CD4-positive, alpha-beta T cell treated with Interleukin-21 for 1 hour (primary cell): ENCODE measurements at regions not wholly inside any gene's neighbourhood (a gene's known extent, or its start where the extent isn't known, plus 50 kb on each side); places are given as distances from the start of the nearest gene placed in this dataset.
"Not testable (repeated sequence)": the region's sequence is repeated elsewhere in the genome, so short reads cannot be mapped to it uniquely, and the experiment has no call there.

Experiments used
- DNase-seq: peaks from one replicate; pipeline ENCODE4 v3.0.0-alpha.2; 2020

DNA sequence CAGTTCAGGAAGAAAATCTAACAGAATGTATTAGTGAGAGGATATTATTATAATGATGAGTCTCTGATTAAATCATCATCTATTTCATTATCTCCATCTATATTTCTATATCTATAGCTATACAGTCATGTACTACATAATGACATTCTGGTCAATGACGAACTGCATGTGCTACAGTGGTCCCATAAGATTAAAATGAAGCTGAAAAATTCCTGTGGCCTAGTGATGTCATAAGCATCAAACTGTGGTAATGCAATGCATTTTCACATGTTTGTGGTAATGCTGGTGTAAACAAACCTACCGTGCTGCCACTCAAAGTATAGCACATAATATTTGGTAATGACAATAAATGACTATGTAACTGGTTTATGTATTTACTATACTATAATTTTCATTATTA lies 1127.9 kb upstream of the CHAC2 start:
- no peak for DNase-seq

DNA sequence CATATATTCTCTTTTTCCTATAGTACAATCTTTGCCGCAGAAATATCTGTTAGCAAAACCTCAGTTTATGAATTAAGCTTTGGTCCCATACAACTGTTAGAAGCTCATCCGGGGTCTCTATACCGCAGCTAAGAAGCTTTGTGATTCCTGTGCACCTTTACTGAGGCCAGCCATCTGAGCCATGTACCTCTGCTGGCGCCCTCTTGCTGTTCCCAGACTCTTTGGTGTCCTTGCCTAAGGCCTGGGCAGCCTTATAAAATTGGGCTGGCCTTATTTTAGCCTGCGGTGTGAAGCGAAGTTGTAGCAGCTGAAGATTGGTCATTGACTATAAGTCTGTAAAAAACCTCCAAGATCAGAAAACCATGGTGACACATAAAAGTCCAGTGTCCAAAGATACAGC lies 1135.1 kb upstream of the CHAC2 start:
- DNase-seq = no peak

DNA sequence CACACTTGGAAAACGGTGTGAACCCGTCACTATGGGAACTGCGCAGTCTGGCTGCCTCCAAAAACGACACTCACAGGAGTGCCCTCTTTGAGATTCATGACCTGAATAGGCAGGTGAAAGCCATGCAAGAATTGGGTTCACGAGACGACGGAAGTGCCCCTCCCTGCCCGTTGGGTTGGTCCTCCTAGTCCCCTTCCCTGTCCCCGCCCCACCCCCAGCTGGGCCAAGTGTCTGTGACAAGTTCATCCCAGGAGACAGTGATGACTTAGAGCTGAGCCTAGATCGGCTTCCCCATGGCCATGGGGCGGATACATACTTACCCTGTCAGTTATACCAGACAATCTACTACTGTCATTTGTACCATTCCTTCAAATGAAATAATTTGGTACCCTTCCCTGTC lies 1137.7 kb upstream of the CHAC2 start:
- DNase-seq = no peak

DNA sequence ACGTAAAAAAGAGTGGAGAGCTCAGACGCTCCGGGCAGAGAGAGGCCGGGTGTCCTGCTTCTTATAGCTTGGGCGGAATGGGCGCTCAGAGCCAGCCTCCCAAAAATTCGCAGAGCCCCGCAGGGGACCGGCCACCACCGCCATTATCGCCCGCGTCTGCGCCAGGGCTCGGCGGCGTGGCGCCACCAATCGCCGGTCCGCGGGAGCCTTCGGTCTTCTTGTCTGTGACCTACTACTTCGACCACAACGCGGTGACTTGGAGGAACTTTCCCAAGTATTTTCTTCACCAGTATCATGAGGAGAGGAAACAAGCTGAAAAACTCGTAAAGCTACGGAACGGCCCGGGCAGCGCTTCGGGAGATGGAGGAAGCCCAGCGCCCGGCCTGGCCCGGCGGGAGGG lies 1138.1 kb upstream of the CHAC2 start:
- DNase-seq = no peak

DNA sequence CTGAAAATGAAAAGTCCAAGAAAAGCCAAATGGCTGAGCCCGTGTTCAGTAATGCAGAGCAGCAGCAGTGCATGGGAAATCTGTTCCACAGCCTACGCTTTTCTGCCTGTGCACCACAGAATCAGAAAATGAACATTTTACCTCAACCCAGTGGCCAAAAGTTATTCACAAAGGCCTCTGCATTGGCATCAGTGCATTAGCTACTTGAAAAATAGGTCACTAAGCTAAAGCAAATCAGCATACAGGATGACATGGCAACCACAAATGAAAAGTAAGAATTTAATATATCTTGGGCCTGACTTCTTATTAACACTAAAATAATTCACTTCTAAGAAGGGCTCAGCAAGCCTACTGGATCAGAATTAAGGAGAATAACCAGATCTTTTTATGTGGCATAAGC lies 1145.3 kb upstream of the CHAC2 start:
- DNase-seq = no peak

DNA sequence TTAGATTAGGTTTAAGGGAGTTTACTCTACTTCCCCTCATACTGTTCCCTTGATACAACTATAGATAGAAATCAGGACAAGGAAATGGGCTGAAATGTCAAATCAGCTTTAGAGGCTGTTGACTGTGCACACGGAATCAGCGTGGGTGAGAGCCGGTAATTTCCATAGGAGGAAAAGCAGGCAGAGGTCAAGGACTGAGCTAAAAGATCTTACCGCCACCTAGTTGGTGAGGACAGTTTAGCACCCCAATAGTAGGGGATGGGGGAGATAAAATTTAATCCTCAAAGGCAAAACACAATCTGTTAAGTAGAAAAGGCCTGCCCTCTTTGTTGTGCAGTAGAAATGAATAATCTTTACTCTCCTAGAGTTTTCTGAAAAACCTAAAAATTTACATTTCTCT lies 1154.5 kb upstream of the CHAC2 start:
- no peak for DNase-seq

DNA sequence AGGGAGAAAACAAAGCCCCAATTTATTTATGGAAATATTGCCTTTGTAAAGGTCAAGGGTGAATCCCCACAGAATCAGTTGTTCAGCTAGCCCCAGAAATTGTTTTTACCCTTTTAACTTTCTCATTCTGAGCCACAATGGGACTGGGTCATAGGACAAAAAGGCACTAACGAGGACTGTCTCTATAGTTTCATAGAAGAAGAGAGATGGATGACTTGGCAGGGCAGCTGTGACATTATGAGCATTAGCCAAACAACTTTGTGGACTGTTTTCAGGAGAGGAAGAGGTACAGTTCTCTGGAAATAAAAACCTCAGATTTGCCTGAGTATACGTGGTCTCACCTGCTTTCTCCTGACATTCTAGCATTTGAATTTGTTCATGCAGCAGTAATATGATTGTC lies 1155.8 kb upstream of the CHAC2 start:
- DNase-seq = no peak

DNA sequence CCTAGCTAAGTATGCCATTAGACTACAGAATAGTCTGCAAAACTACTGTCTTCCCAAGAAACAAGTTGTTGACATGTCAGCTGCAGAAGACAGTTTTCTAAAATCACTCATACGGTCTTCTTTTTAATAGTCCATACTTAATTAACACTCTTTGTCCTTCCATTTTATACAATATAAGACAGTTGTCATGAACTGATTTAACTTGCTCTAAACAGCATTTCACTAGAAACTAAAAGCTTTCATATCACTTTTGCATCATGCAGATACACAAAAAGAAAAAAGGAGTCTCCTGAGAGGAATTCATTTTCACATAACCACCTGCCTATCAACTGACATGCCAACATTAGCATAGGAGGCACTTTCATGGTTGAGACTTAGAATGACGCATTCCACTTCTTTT lies 1159.6 kb upstream of the CHAC2 start:
- DNase-seq = no peak

DNA sequence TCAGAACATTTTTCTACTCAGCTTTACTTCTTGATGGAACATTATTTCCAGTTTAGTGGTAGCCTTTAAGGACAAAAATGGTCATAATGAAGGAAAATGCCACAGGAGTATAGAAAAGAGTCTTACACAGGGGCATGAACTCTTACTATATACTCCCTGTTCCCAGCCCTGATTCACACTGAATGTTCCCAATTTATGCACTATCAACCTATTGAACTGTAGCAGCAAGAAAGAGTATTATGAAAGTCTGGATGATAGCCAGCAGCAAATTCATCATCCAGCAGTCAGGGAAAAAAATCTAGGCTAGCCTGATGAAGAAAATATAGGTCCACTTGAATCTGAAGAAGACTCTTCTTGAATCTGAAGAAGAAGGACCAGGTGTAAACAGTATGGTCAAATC lies 1170.3 kb upstream of the CHAC2 start:
- no peak for DNase-seq

DNA sequence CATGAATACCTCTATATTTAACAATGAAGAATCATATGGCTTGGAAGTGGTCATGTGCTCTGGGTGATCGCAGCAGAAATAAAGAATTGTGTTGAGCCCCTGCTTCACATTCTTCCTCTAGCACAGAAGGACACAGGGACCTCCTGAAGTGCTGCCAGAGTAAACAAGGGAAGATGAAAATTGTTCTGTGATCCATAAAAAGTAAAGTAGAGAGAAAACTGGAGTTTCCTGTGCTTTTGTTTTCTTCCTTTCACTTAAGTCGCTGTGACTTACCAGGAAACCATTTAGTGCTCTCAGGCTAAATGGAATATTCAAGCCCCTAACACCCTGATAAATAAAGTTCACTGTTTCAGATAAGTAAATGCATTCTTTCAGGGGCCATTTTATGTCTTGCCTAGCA lies 1173.6 kb upstream of the CHAC2 start:
- no peak for DNase-seq

DNA sequence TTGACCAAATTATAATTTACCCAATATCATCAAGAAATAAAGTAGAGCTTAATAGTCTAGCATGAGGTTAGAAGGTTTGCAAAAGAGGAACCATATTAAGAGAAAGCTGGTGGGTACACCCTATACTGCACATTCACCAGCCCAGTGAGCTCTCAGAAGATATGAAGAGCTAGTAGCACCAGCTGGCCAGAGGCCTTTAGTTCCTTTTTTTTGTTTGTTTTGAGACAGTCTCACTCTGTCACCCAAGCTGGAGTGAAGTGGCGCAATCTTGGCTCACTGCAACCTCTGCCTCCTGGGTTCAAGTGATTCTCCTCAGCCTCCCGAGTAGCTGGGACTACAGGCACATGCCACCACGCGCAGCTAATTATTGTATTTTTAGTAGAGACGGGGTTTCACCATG lies 1183.5 kb upstream of the CHAC2 start:
- DNase-seq = not testable (repeated sequence)

DNA sequence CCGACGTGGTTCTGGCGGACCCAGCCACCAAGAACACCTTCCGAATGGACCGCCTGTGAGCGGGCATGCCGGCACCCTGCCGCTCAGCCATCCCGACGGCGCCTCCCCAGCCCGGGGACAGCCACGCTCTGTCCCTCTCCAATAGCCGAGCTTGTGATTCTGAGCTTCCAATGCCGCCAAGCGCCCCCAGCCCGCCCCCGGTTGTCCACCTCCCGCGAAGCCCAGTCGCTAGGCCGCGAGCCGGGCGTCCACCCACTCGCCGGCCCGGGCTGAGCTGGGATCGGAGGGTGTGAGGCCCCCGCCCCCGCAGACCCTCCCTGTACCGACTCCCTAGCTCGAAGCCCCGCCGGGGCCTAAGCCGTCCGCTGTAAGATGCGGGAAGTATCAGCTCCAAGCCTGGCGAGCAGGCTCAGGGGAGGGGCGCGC lies 1195.1 kb upstream of the CHAC2 start:
- DNase-seq = no peak

DNA sequence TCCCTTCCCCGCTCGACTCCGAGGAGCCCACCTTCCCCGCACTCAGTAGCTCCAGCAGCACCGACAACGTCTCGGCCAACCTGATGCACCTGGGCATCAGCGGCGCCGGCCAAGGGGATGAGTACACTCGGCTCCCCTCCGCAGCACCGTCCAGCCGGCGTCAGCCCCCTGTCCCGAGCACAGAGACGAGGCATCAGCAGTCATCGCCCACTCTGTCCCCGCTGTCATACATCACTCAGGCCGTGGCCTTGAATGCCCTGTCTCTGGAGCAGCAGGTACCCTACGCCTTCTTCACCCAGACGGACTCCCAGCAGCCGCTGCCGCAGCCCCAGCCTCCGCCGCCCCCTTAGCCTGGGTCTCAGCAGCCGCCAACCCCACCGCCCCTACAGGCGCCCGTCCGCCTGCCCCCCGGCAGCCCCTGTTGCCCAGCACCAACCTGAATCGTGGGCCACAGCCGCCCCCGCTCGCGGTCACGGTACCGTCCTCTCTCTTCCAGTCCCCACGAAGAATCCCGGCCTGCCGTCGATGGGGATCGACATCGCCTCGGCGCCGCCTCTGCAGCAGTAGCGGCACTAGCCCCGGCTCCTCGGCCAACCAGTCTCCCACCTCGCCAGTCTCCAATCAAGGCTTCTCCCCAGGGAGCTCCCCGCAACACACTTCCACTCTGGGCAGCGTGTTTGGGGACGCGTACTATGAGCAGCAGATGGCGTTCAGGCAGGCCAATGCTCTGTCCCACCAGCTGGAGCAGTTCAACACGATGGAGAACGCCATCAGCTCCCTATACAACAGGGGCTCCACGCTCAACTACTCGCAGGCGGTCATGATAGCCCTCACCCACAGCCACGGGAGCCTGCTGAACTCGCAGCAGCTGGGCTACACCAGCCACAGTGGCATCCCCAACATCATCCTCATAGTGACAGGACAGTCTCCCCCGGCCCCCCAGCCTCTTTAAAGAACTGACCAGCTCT lies 1195.9 kb upstream of the CHAC2 start:
- DNase-seq = no peak

DNA sequence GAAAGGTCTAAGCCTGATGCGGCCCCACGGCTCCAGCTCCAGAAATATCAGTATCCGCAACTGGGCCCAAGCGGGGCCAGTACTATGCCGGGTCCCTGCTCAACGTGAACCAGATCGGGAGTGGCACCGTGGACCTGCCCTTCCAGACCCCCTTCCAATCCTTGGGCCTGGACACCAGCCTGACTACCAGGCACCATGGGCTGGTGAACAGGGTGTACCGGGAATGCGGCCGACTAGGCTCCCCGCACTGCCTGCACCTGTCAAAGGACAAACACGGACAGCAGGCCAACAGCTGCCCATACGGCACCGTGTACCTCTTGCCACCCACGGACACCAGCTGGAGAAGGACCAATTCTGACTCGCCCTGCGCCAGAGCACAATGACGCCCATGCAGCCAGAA lies 1196.9 kb upstream of the CHAC2 start:
- DNase-seq = no peak

DNA sequence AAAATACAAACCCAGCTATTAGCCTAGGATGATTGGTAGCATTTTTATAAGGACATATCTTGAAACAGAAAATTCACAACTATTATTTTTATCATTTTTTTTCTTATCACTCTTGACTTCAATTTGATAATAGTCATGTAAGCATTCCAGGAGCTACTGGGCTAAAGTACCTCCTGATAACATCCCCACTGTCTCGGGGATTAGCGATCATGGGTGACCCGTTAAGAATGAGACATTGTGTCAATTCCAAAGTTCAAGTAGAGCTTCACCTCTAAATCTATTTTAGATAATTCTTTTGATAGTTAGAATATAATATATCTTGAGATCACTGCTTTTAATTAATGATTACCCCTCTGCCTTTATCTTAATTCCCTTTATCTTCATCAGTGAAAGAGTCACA lies 1204.5 kb upstream of the CHAC2 start:
- no peak for DNase-seq

DNA sequence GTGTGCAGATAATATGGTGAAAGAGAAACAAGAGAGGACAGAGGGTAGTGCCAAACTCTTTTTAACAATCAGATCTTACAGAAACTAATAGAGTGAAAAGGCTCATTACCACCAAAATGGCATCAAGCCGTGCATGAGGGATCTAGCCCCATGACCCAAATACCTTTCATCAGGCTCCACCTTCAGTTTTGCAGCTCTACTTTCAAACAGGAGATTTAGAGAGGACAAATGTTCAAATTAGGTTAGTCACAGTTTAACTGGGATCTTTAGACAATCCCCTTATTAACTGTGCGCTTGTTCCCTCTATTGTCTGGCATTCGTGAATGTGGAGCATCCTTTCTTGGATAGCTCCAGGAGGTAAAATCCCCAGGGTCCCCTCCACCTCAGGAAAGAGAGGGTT lies 1209.3 kb upstream of the CHAC2 start:
- no peak for DNase-seq

DNA sequence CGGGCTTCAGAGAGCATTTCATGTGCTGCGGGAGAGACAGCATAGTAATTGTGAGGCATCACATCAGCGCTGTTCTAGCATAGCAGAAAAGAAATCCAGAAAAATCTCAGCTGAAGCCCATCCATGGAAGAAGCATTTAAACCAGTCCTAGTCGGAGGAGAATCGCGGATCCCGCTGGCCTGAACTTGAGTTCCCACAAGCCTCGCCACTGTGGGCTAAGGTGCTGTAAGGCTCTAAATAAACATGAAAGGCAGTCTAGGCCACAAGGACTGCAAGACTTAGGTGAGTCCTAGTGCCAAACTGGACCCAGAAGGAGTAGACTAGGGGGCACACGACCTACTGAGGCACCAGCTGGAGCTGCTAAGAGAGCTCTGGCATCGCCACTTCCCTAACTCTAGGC lies 1225.3 kb upstream of the CHAC2 start:
- no peak for DNase-seq

DNA sequence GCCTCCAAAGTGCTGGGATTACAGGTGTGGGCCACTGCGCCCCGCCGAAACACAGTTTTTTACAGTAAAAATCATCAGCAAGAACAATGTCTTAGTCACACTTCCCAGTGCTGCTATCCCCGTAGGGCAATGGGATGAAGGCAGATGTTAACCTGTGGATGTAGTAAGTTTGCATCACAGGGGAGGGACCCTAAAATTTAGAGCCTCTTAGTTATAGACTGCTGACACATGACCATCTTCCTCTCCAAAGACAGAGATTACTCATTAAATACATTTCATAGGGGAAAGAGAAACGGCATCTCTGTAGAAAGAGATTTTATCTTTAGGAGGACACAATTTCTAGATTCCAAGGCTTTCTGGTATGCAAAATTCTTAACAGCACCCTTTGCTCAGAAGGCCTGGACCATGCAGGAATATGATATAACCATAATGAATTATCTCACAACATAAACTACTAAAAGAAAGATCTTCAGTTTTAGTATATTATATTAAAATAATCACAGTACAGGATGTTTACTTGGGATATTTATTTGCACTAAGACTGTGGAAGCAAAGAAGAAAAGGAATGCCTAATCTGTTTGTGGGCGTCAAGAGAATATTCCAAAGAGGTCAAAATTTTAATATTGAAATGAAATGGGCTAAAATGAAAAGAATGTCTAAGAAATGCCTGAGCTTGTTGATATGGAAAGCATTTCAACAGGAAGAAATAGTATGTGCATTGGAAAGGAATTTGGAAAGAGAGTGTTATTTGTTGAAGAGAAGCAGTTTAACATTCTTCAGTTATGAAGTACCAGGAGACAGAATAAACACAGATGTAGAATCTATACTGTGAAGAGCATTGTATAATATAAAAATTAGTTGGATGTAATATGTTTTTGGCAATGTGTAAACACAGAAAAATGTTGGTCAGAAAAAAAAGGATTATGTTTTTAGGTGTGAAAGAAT lies 1228.3 kb upstream of the CHAC2 start:
- DNase-seq = no peak

DNA sequence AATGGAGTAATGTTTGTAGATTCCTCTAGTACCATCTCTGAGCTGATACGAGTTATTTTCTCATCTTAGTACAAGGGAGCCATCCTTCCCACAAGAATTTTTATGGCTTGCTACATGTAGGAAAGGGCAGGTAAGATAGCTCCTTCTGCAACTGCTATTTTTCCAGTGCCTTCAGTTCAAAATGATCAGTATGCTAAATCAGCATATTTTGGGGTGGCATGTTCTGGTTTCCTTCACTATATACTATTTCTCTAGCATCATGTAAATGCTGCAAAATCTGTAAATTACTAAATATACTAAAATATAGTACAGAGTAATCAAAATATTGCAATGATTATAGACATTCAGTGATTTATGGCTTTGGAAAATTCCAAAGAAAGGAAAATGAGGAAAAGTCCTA lies 1230.0 kb upstream of the CHAC2 start:
- DNase-seq = no peak

DNA sequence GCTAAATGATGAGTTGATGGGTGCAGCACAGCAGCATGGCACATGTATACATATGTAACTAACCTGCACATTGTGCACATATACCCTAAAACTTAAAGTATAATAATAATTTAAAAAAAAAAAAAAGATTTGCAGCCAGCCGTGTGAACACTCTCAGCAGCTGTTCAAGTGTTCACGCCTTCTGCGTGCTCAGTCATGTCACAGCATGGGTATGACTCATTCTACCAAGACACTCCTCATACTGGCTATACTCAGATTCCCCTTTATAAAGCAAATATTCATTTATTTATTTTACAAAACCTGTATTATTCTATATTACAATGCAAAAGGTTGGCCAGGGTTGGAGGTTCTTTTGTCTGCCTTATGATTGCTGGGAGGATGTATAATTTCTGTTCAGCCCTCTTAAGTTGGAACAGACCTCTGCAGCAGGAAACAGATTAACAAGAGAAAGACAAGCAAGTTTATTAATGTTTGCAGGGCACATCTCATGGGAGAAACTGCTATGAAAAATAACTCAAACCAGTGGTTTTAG lies 1230.6 kb upstream of the CHAC2 start:
- no peak for DNase-seq

DNA sequence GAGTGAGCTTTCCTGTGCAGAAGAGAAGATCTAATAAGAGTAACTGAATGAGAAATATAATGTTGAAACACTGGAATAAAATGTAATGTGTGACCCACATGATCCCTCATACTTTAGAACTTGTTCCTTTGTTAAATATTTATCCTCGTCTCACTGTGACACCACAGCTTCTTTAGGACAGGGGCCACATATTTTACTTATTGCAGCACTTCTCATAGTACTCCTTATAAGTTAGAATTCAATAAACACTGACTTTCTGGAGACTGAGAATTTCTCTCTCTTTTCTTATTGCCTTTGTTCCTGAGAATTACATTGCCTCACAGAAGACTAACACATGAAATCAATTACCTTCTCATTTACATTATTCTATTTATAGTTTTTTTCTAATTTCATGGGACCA lies 1234.6 kb upstream of the CHAC2 start:
- DNase-seq = no peak

DNA sequence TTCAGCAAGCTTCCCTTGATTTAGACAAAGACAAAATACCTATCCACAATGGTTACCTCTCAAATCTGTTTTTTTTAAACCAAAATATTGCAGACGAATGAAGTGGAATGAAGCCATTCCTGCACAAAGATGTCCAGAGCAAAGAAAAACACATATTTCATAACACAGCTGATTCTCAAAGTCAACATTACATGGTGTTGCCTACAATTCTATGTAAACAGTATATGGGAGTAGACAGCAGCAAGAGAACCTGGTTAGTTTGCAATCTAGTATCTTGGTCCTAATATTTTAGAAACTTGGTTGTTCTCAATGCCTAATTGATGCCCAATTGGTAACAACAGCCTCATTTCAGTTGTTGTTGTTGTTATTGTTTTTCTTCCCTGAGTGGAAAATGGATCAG lies 1240.9 kb upstream of the CHAC2 start:
- DNase-seq = no peak

DNA sequence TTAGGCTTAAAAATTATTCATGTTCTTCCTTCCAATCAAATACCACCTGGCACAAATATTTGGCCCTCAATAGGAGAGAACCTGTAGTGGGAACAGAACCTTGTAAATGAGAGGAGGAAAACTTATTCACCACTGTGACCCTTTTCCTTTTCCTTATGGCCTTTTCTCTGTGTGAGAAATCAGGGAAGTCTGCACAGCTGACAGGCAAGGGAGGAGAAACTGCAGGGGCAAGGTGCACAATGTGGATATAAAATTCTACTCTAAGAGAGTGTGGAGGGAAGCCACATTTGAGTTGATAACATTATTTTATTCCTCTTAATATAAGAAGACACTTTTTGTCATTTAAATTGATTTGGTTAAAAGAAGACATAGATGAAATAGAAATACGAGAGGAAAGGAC lies 1247.0 kb upstream of the CHAC2 start:
- DNase-seq = no peak

DNA sequence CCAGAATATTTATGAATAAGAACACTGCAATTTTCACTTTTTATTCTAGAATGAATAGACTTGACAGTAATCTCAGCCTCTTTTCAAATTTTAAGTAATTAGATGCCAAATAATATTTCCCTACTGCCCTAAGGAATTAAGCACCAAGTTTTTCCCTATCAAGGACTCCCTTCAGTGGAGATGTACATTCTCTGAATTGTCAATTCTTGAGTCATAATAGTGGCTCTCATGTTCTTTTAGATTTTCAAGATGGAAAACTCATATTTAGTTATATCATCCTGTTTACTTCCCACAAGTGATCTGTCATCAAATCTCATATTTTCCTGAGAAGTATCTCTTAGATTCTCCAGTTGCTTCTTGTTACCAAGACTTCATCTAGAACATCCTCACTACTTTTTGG lies 1248.9 kb upstream of the CHAC2 start:
- DNase-seq = no peak
